Activated CD4-positive, alpha-beta memory T cell treated with anti-CD3 and anti-CD28 coated beads, Interleukin-2, amount 10 ng/mL, durations not matched to agents 7 days and 5 days (primary cell): ENCODE measurements at regions not wholly inside any gene's neighbourhood (a gene's known extent, or its start where the extent isn't known, plus 50 kb on each side); places are given as distances from the start of the nearest gene placed in this dataset.

Experiments
- CTCF ChIA-PET: fragments of 350-600 bp; sonication (Branson Sonifier 250); formaldehyde crosslinking; loops from one replicate; lab custom pipeline; 2021; ENCODE audit warnings: antibody characterized with exemption, inconsistent platforms; lab: Charles Lee
- POLR2A ChIA-PET: fragments of 350-600 bp; sonication (Branson Sonifier 250); formaldehyde crosslinking; loops from one replicate; lab custom pipeline; 2021; ENCODE audit warnings: antibody characterized with exemption; lab: Charles Lee
- DNase-seq: peaks from one replicate; pipeline ENCODE4 v3.0.0-alpha.2; 2020
- H3K27ac Mint-ChIP-seq: one replicate; pipeline ENCODE4 v1.8.0; 2021; ENCODE audit warnings: mild to moderate bottlenecking, mixed read lengths
- H3K27me3 Mint-ChIP-seq: one replicate; pipeline ENCODE4 v1.8.0; 2021; ENCODE audit warnings: mixed read lengths
- H3K36me3 Mint-ChIP-seq: one replicate; pipeline ENCODE4 v1.8.0; 2021; ENCODE audit warnings: low read depth, mixed read lengths
- H3K4me1 Mint-ChIP-seq: one replicate; pipeline ENCODE4 v1.8.0; 2021; ENCODE audit warnings: mixed read lengths
- H3K4me3 Mint-ChIP-seq: one replicate; pipeline ENCODE4 v1.8.0; 2021; ENCODE audit warnings: mild to moderate bottlenecking, mixed read lengths
- H3K9me3 Mint-ChIP-seq: one replicate; pipeline ENCODE4 v1.8.0; 2021; ENCODE audit warnings: mixed read lengths

DNA sequence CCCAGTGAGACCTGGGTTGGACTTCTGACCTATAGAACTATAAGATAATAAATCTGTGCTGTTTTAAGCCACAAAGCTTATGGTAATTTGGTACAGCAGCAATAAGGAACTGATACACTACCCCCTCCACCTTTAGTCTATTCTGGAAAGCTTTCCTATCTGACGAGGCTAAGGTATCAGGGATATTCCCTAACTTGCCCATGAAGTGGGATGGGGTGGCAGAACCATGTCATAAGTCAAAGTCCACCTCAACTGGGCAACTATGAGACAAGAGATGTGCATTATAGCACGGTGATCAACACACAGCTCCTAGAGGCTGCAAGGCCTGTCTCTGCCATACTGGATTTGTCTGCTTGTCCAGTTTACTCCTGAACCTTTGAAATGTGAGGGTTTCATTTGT is 146.8 kb upstream of the RAD23B start:
- Mint-ChIP-seq H3K27ac (no peak overlapping the region), H3K4me1 (no peaks in the 10 kb centered on the region)
- CTCF ChIA-PET = interaction anchor here (1.0 to 3.5 kb wide), 8 partner anchors 10 to 205 kb away, joined by 3 to 26 read pairs (median 5); no protein-coding TSS in a partner anchor

DNA sequence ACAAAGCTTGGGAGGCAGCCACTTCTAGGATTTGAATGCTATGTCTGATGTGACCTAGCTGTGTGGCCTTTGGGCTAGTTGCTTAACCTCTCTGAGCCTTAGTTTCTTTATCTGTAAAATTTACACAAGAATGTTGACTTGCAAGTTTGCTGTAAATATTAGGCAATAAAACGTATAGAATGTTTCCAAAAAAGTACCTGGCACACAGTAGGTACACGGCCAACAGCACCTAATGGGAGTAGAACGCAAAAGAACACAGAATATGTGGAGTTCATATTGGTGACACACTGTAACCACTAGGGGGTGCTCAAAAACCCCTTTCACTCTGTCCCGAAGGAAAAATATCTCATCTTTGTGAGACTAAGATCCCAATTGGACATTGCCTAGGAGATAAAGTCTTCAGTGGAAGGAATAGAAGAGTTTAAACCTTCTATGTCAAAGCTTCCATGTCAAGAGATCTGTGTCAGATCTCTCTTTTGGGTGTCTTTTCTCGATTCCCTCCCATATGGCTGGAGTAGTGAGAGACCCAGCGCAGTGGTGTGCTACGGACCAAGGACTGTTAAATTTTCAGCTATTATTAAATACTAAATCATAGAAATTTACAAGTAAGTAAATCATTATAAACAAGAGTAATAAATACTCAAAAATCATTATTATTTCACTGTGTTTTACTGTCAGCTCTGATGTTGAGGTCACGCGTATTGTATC is 145.4 kb upstream of the RAD23B start:
- POLR2A ChIA-PET = no interaction called here
- DNase-seq = no peak
- CTCF ChIA-PET = interaction anchor here (0.5 to 3.5 kb wide), 15 partner anchors 11 to 1820 kb away, joined by 3 to 26 read pairs (median 4); no protein-coding TSS in a partner anchor
- Mint-ChIP-seq H3K9me3 (no peaks in the 10 kb centered on the region), H3K27me3 (peaks cover 10% of the 10 kb centered on the region), H3K4me3 (no peak overlapping the region), H3K36me3 (no peaks in the 10 kb centered on the region), H3K4me1 (no peaks in the 10 kb centered on the region), H3K27ac (no peak overlapping the region)

More for the DNA sequence above, 146.8 kb upstream of the RAD23B start:
- H3K36me3 Mint-ChIP-seq = no peaks in the 10 kb centered on the region
- DNase-seq = no peak
- no peaks in the 10 kb centered on the region for H3K9me3 Mint-ChIP-seq
- H3K4me3 Mint-ChIP-seq = no peak overlapping the region
- peaks cover 6% of the 10 kb centered on the region for H3K27me3 Mint-ChIP-seq
- POLR2A ChIA-PET = no interaction called here

DNA sequence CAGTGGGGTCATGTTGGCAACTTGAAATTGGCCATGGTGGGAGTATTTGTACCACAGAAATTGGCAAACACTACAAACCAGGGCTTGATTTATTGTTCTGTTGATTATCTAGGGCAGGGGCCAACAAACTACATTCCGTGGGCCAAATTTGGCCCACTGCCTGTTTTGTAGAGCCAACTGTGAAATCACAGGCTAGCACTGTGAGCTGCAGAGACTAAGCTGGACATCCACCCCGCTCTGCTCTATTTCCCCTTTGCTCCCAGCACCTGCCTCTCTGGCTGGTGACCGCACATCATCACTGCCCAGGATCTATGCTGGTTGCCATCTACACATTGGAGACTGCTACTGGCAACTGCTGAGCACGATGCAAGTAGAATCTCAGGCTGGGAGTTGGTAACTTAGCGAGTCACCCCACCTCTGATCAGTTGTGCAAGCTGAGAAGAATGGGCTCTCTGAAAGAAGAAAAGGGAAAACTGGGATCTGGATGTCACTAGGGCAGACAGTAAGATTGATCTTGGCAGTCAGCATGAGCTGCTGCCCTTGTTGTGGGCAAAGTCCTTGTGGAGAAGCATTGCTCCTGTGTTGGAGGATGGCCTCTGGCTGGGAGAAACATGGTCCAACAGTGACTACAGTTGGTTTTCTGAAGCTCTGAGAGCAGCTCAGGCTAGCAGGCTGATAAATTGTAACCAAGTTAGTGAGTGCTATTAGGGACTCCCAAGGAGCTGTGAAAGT is 144.7 kb upstream of the RAD23B start:
- ChIA-PET CTCF (interaction anchor here (0.9 to 3.5 kb wide), 7 partner anchors 12 to 1427 kb away, joined by 3 to 26 read pairs (median 4); no protein-coding TSS in a partner anchor), POLR2A (no interaction called here)
- H3K4me1 Mint-ChIP-seq = no peaks in the 10 kb centered on the region
- no peak for DNase-seq
- H3K9me3 Mint-ChIP-seq = no peaks in the 10 kb centered on the region
- H3K4me3 Mint-ChIP-seq = no peak overlapping the region
- peaks cover 10% of the 10 kb centered on the region for H3K27me3 Mint-ChIP-seq
- H3K27ac Mint-ChIP-seq = no peak overlapping the region
- no peaks in the 10 kb centered on the region for H3K36me3 Mint-ChIP-seq

DNA sequence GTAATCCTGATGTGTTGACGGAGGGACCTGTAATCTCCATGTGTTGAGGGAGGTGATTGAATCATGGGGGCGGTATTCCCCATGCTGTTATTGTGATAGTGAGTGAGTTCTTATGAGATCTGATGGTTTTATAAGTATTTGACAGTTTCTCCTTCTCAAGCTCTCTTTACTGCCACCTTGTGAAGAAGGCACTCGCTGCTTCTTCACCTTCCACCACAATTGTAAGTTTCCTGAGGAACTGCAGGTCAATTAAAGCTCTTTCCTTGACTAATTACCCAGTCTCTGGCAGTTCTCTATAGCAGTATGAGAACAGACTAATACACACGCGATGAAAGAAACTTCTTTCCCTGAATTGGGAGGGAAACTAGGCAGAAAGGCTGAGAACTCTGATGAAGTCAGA is 141.1 kb upstream of the RAD23B start:
- no peak overlapping the region for H3K27ac Mint-ChIP-seq
- no peaks in the 10 kb centered on the region for H3K4me1 Mint-ChIP-seq
- H3K36me3 Mint-ChIP-seq = no peaks in the 10 kb centered on the region
- DNase-seq = no peak
- ChIA-PET CTCF (no interaction called here), POLR2A (no interaction called here)
- peaks cover 12% of the 10 kb centered on the region for H3K27me3 Mint-ChIP-seq
- no peaks in the 10 kb centered on the region for H3K9me3 Mint-ChIP-seq
- H3K4me3 Mint-ChIP-seq = no peak overlapping the region

DNA sequence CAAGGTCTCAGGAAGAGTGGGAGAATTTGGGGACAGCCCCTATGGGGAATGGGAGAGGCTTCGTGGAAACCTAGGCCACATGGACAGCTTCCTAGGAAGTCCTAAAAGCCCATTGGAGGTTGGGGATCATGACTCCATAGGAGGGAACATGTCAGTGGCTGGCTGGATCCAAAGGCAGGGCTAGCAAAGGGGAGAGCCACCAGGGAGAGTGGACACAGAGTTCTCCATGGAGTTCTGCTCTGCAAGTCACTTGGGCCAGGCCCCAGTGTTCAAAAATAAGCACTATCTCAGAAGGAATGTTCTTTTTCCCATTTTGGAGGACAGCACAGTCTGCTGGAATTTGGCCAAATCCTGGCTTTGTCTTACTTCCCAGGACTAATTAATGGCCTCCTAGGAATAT is 140.6 kb upstream of the RAD23B start:
- no peak for DNase-seq
- Mint-ChIP-seq H3K27ac (no peak overlapping the region), H3K4me1 (no peaks in the 10 kb centered on the region), H3K4me3 (no peak overlapping the region), H3K36me3 (no peaks in the 10 kb centered on the region), H3K27me3 (peaks cover 12% of the 10 kb centered on the region), H3K9me3 (no peaks in the 10 kb centered on the region)
- POLR2A ChIA-PET = no interaction called here
- CTCF ChIA-PET = no interaction called here

- Mint-ChIP-seq H3K27ac (no peak overlapping the region), H3K4me1 (no peaks in the 10 kb centered on the region), H3K4me3 (no peak overlapping the region), H3K9me3 (no peaks in the 10 kb centered on the region), H3K27me3 (peaks cover 12% of the 10 kb centered on the region), H3K36me3 (no peaks in the 10 kb centered on the region)
- POLR2A ChIA-PET = no interaction called here
- DNase-seq = no peak
- CTCF ChIA-PET = no interaction called here
Measured at GRCh38 chr9:107142896-107143603, 140.0 kb upstream of the RAD23B start.

DNA sequence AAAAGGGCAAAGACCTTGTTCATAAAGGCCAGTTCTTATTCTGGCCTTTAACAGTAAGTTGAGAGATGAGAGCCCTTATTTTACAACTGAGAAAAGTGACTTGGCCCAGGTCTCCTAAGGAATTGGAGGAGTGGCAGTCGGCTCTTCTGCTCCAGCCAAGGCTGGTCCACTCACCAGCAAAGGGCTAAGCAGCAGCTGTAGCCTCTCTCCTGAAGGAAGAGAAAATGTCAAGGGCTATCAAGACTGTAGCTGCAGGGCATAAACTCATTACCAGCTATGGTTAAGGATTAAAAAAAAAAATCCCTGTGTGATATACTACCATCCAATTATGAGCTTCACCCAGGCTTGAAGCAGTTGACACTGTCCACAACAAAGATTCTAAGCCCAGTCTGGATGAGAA is 138.6 kb upstream of the RAD23B start:
- H3K9me3 Mint-ChIP-seq = no peaks in the 10 kb centered on the region
- H3K27me3 Mint-ChIP-seq = peaks cover 10% of the 10 kb centered on the region
- CTCF ChIA-PET = no interaction called here
- H3K4me1 Mint-ChIP-seq = no peaks in the 10 kb centered on the region
- no peak overlapping the region for H3K4me3 Mint-ChIP-seq
- H3K36me3 Mint-ChIP-seq = no peaks in the 10 kb centered on the region
- H3K27ac Mint-ChIP-seq = no peak overlapping the region
- POLR2A ChIA-PET = no interaction called here
- no peak for DNase-seq

- POLR2A ChIA-PET = no interaction called here
- Mint-ChIP-seq H3K4me1 (no peaks in the 10 kb centered on the region), H3K36me3 (no peaks in the 10 kb centered on the region), H3K4me3 (no peak overlapping the region), H3K27ac (no peak overlapping the region), H3K27me3 (peaks cover 3% of the 10 kb centered on the region), H3K9me3 (no peaks in the 10 kb centered on the region)
- CTCF ChIA-PET = interaction anchor here (1.0 kb wide), 1 partner anchor 194 kb away, joined by 3 read pairs; no protein-coding TSS in a partner anchor
- no peak for DNase-seq
Measured at GRCh38 chr9:107147134-107147533, 135.9 kb upstream of the RAD23B start.

DNA sequence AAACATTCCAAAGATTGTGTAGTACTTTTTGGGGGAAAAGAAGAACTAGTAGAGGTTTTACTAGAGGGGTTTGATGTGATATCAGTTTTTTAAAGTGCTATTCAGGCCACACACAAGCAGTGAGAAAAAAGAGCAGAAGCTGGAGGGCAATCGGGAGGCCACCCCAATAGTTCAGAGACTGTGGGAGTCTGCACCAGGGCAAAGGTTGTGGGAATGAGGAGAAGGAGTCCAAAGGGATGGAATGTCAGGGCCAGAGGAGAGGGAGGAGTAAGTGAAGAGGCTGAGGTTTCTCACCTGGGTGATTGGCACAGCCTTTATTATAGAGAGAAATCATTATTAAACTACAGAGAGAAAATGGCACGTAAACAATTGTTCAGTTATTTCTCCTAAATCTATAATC is 134.9 kb upstream of the RAD23B start:
- no peak overlapping the region for H3K4me3 Mint-ChIP-seq
- H3K27ac Mint-ChIP-seq = no peak overlapping the region
- peaks cover 2% of the 10 kb centered on the region for H3K27me3 Mint-ChIP-seq
- no peaks in the 10 kb centered on the region for H3K4me1 Mint-ChIP-seq
- no peak for DNase-seq
- POLR2A ChIA-PET = no interaction called here
- no peaks in the 10 kb centered on the region for H3K36me3 Mint-ChIP-seq
- H3K9me3 Mint-ChIP-seq = no peaks in the 10 kb centered on the region
- CTCF ChIA-PET = no interaction called here

GRCh38 chr9:107149756-107150155 is 133.3 kb upstream of the RAD23B start:
- ChIA-PET CTCF (interaction anchor here (0.9 kb wide), 1 partner anchor 13 kb away, joined by 5 read pairs; no protein-coding TSS in a partner anchor), POLR2A (no interaction called here)
- no peak overlapping the region for H3K4me3 Mint-ChIP-seq
- no peaks in the 10 kb centered on the region for H3K9me3 Mint-ChIP-seq
- no peaks in the 10 kb centered on the region for H3K4me1 Mint-ChIP-seq
- H3K27ac Mint-ChIP-seq = no peak overlapping the region
- no peaks in the 10 kb centered on the region for H3K36me3 Mint-ChIP-seq
- H3K27me3 Mint-ChIP-seq = no peaks in the 10 kb centered on the region
- DNase-seq = no peak

- H3K27ac Mint-ChIP-seq = no peak overlapping the region
- no peaks in the 10 kb centered on the region for H3K4me1 Mint-ChIP-seq
- POLR2A ChIA-PET = no interaction called here
Measured at GRCh38 chr9:107153336-107153735, 129.7 kb upstream of the RAD23B start.

GRCh38 chr9:107154291-107154690 is 128.8 kb upstream of the RAD23B start:
- no peak overlapping the region for H3K27ac Mint-ChIP-seq
- H3K4me3 Mint-ChIP-seq = no peak overlapping the region
- H3K36me3 Mint-ChIP-seq = no peaks in the 10 kb centered on the region
- no peaks in the 10 kb centered on the region for H3K9me3 Mint-ChIP-seq
- no peaks in the 10 kb centered on the region for H3K4me1 Mint-ChIP-seq
- ChIA-PET CTCF (no interaction called here), POLR2A (no interaction called here)
- H3K27me3 Mint-ChIP-seq = peaks cover 12% of the 10 kb centered on the region
- no peak for DNase-seq

More at GRCh38 chr9:107153336-107153735, 129.7 kb upstream of the RAD23B start:
- peaks cover 12% of the 10 kb centered on the region for H3K27me3 Mint-ChIP-seq
- no peaks in the 10 kb centered on the region for H3K36me3 Mint-ChIP-seq
- no peak overlapping the region for H3K4me3 Mint-ChIP-seq
- CTCF ChIA-PET = no interaction called here
- DNase-seq = no peak
- no peaks in the 10 kb centered on the region for H3K9me3 Mint-ChIP-seq

DNA sequence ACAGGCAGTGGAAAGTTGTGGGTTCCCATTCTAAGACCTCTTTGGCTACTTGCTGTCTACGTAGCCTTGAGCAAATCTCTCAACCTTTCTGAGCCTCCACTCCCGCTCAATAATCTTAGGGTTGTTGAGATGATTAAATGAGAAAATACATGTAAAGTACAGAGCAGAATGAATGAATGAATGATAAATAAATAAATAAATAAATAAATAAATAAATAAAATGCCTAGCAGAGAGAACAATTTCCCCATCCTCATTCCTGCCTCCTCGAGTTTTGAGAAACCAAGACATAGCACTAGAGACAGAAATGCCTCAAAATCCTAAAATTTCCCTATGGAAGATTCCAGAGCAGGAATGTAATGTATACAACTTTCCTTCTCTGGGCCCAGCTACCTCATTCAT is 128.3 kb upstream of the RAD23B start:
- Mint-ChIP-seq H3K9me3 (no peaks in the 10 kb centered on the region), H3K4me1 (no peaks in the 10 kb centered on the region), H3K4me3 (no peak overlapping the region), H3K27ac (no peak overlapping the region), H3K27me3 (peaks cover 12% of the 10 kb centered on the region), H3K36me3 (no peaks in the 10 kb centered on the region)
- ChIA-PET POLR2A (no interaction called here), CTCF (no interaction called here)
- no peak for DNase-seq
